NOMO-1 treated with dmso at 0.1 percent for 144 hours (cell line): ENCODE measurements at regions not wholly inside any gene's neighbourhood (a gene's known extent, or its start where the extent isn't known, plus 50 kb on each side); places are given as distances from the start of the nearest gene placed in this dataset.

Experiments
- DNase-seq: peaks from one replicate; lab custom pipeline; 2025; ENCODE audit not compliant: unreplicated experiment; lab: John Stamatoyannopoulos, UW

DNA sequence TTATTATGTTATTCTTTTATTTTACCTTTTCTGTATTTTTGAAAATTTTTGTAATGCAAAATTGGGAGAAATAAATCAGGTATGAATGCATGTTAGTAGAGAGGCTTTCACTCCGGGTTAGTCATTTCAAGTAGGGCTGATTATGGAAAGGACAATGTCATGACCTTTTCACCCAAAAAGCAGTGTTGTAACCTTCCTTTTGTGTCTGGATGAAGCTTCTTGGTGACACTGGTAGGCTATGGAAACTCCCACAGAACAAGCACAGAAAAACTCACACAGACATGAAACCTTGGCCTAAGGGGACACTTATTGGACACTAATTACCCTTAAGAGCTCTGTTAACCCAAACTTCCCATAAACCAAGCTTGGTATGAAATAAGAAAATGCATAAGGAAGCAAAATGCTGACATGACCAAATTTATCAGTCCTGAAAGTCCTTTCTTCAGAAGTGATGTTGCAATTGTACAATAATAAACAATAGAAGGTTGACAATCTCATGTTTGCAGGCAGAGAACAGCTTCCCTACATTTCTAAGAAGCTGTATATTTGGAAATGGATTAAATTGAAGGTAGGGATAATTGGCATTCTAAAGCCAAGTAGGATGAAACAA is 70.0 kb upstream of the KCNJ15 start:
- DNase-seq, result no peak

DNA sequence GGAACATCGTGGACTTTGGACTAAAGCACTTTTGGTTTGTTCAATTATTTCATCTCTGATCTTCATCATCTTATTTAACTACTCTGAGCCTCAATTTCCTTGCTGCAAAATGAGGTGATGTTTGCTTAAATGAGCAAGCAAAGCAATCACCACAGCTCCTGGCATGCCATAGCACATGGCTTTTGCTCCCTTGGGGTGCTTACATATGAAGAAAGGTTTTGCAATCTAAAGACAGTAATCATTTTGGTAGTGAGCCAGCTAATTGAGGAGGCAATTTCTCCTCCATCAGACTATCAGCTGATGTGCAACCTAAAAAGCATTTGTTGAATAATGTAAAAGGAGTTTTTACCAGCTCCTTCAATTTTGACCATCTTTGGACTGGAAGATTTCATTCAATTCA is 68.8 kb upstream of the KCNJ15 start:
- no peak for DNase-seq

DNA sequence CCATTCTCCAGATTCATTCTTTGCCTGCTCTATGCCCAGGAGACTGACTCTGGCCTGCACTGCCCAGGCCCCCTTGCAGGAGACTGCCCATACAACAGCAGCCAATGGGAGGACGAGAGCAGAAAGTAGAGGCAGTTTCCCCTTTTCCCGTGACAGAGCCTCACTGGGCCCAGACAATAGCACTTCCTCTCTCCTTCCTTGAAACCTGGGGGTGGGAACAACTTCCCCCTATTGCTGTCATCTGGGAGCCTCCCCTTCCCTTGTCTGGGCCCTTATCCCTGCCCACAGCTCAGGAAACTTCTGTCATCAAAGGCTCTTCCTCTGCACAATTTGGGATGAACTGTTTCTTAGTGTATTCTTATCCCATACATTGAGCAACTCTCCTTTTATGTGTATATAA is 60.8 kb upstream of the KCNJ15 start:
- DNase-seq, result no peak

DNA sequence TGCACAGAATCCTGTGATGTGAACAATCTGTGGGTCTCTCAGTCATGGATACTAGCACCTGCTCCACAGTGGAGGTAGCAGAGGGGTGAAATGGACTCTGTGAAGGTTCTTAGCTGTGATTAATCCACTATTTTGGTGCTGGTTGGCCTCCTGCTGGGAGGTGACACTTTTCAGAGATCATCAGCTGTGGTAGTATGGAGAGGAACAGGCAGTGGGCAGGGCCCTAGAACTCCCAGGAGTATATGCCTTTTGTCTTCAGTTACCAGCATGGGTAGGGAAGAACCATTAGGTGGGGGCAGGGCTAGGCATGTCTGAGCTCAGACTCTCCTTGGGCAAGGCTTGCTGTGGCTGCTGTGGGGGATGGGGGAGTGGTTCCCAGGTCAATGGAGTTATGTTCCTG is 54.0 kb upstream of the KCNJ15 start:
- DNase-seq, result no peak

DNA sequence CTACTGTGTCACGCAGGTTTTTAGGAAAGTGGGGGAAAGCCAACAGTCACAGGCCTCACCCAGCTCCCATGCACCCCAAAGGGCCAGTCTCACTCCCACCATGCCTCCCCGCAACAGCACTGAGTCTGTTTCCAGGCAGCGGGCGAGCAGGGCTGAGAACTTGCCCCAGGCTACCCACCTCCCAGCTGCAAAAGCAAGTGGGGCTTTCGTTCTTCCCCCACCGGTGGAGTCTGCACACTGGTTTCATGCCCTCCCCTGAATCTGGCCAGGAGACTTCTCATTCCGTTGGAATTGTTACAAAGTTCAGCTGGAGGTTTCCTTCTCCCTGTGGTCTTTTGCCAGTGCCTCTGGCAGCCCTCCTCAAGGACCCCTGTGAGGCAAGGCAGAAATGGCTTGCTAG is 53.6 kb upstream of the KCNJ15 start:
- DNase-seq, result no peak

DNA sequence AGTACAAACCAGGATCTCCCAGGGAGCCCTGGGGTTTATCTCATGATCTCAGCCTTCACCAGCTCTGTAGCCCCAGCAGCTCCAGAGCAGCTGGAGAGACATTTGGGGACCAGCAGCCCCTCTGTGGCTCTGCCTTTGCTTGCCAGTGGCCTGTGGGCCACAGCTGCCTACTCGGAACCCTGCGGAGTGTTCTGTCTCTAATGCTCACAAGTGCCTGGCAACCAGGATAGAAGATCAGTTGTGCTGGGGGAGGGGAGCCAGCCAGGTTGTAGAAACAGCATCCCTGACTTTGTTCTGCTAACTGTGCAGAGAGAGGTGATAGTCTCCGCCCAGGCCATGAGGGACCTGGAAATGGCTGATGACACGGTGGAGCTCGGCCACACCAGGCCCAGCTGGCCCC is 50.9 kb upstream of the KCNJ15 start:
- DNase-seq, result no peak

DNA sequence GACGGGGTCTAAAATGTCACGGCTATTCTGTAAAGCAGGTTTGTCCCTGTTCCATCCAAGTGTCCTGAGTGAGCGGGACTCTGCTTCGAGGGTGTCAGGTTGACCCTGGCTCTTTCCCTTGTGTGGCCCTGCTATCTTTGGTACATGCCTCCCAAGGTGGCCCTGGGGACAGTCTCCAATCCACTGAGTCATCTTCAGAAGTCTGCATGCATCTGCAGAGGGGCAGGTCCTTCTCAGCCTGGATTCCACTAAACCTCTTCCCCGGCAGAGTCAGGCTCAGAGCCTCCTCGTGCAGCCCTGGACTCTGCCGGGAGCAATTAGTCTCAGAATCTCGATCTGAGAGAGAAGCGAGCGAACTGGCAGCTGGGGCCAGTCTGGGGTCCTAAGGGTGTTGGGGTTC is 50.1 kb upstream of the KCNJ15 start:
- no peak for DNase-seq
